ENCODE measurements at regions not wholly inside any gene's neighbourhood (a gene's known extent, or its start where the extent isn't known, plus 50 kb on each side); places are given as distances from the start of the nearest gene placed in this dataset.

GRCh38 chr1:68301471-68302001 lies 69.2 kb upstream of the WLS start:
- no peak overlapping the region for H3K4me2 ChIP-seq (ENCODE audit: insufficient read depth, insufficient read length, low read length)
- peaks cover 0 to 2% of the 10 kb centered on the region in 2 experiments; a peak in 1 of 4 replicates for H3K4me1 Mint-ChIP-seq
- no peak for DNase-seq
- H3K36me3 Mint-ChIP-seq (ENCODE audit: insufficient read depth in 1 of 3, low read depth in 3 of 3), result no peaks in the 10 kb centered on the region
- H2BK12ac ChIP-seq (ENCODE audit: insufficient read length, low read depth, low read length), result no peak overlapping the region
- no peak overlapping the region for H2BK120ac ChIP-seq (ENCODE audit: low read depth, low read length, poor library complexity, severe bottlenecking)
- no peak overlapping the region for H3K27ac Mint-ChIP-seq
- H3K23ac ChIP-seq (ENCODE audit: insufficient read length, low read depth, low read length), result no peak overlapping the region
- no peak overlapping the region for H2BK5ac ChIP-seq (ENCODE audit: insufficient read length, low read length)
- H3K14ac ChIP-seq (ENCODE audit: insufficient read depth, low read length), result no peak overlapping the region
- no peaks in the 10 kb centered on the region for H3K23me2 ChIP-seq (ENCODE audit: insufficient read length, low read depth, low read length, poor library complexity, severe bottlenecking)
- no peak overlapping the region for H2AFZ ChIP-seq (ENCODE audit: low read length)
- no peak overlapping the region for H4K8ac ChIP-seq (replicated peaks; ENCODE audit: insufficient read length, low read depth, low read length)
- H3T11ph ChIP-seq (ENCODE audit: low read length), result no peak overlapping the region
- H3K79me1 ChIP-seq (ENCODE audit: insufficient read depth, low read depth, low read length, poor library complexity, severe bottlenecking), result no peaks in the 10 kb centered on the region
- no peak overlapping the region for H2BK20ac ChIP-seq (ENCODE audit: low read depth, low read length, poor library complexity, severe bottlenecking)
- H3K18ac ChIP-seq (ENCODE audit: insufficient read length, low read depth, low read length), result no peak overlapping the region
- WGBS (ENCODE audit: extremely low coverage, insufficient read length, low lambda C conversion rate), result no CpG with 5 or more reads among the region's 2 CpGs
- H3K4me1 ChIP-seq (ENCODE audit: insufficient read depth, low read length), result no peaks in the 10 kb centered on the region
- no peaks in the 10 kb centered on the region for H3K79me2 ChIP-seq (ENCODE audit: insufficient read depth, low read length)
- H4K20me1 ChIP-seq (ENCODE audit: control insufficient read depth, insufficient read depth, insufficient read length), result no peaks in the 10 kb centered on the region
- no peak overlapping the region for H2AK5ac ChIP-seq (ENCODE audit: insufficient read length, low read length)
- no peak overlapping the region for H4K5ac ChIP-seq (ENCODE audit: insufficient read length, low read depth, low read length)
- peaks cover 52% of the 10 kb centered on the region for H3K27me3 Mint-ChIP-seq (ENCODE audit: low read depth)
- no peak overlapping the region for H4K91ac ChIP-seq (ENCODE audit: insufficient read length, low read depth, low read length)
- no peaks in the 10 kb centered on the region for H3K9me3 ChIP-seq (ENCODE audit: control insufficient read depth, low read depth, low read length)
- no peaks in the 10 kb centered on the region; the same call in 1 of the 2 replicates for H3K27me3 ChIP-seq (ENCODE audit: insufficient read depth, low read length)
- no peak overlapping the region for H3K4me3 Mint-ChIP-seq
- no peak overlapping the region for H3K4ac ChIP-seq (ENCODE audit: low read depth, low read length)
- H3K27ac ChIP-seq (ENCODE audit: insufficient read length, low read depth, low read length), result no peak overlapping the region
- H3K56ac ChIP-seq (ENCODE audit: insufficient read length, low read depth, low read length), result no peak overlapping the region
- TF ChIP-seq, protein P1, sequence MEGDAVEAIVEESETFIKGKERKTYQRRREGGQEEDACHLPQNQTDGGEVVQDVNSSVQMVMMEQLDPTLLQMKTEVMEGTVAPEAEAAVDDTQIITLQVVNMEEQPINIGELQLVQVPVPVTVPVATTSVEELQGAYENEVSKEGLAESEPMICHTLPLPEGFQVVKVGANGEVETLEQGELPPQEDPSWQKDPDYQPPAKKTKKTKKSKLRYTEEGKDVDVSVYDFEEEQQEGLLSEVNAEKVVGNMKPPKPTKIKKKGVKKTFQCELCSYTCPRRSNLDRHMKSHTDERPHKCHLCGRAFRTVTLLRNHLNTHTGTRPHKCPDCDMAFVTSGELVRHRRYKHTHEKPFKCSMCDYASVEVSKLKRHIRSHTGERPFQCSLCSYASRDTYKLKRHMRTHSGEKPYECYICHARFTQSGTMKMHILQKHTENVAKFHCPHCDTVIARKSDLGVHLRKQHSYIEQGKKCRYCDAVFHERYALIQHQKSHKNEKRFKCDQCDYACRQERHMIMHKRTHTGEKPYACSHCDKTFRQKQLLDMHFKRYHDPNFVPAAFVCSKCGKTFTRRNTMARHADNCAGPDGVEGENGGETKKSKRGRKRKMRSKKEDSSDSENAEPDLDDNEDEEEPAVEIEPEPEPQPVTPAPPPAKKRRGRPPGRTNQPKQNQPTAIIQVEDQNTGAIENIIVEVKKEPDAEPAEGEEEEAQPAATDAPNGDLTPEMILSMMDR (conservative IDR thresholded peaks at IDR 0.05), result no peak
- H2BK15ac ChIP-seq (ENCODE audit: low read depth, low read length), result no peak overlapping the region
- H3K9me3 Mint-ChIP-seq, result no peaks in the 10 kb centered on the region; a peak in 1 of 5 replicates
- no peak overlapping the region for H3K9ac ChIP-seq (ENCODE audit: extremely low read depth, insufficient read length, low read length)
